Upper lobe of left lung (tissue), 6 donors: ENCODE measurements at regions not wholly inside any gene's neighbourhood (a gene's known extent, or its start where the extent isn't known, plus 50 kb on each side); places are given as distances from the start of the nearest gene placed in this dataset.
A peak's percentile ranks its signal among the peaks of the same experiment; 100 is the strongest.

Experiments
- ATAC-seq, 2 donors: fragments of 200-7000 bp; cut with Tn5 transposase; one replicate each; pipeline ENCODE4 v1.9.1; 2022; ENCODE audit warnings: mild to moderate bottlenecking in 2 of 2, moderate library complexity in 2 of 2; ENCODE audit not compliant: low FRiP score in 2 of 2
- DNase-seq, 2 donors: peaks; one replicate each; pipeline ENCODE4 v3.0.0-alpha.2; 2019 to 2020
- H3K27ac ChIP-seq, 4 donors: fragments of 200-600 bp; sonication (generic); one replicate each; pipeline ENCODE4 v1.5.1; 2016 to 2019
- H3K27me3 ChIP-seq, 4 donors: fragments of 200-600 bp; sonication (generic); one replicate each; pipeline ENCODE4 v1.5.1; 2017 to 2019
- H3K36me3 ChIP-seq, 4 donors: fragments of 200-600 bp; sonication (generic); one replicate each; pipeline ENCODE4 v1.5.1; 2016 to 2019
- H3K4me1 ChIP-seq, 4 donors: fragments of 200-600 bp; sonication (generic); one replicate each; pipeline ENCODE4 v1.5.1; 2018 to 2019
- H3K4me3 ChIP-seq, 4 donors: fragments of 200-600 bp; sonication (generic); one replicate each; pipeline ENCODE4 v1.5.1; 2017 to 2019; ENCODE audit warnings: mild to moderate bottlenecking in 2 of 4, moderate library complexity in 1 of 4
- H3K9me3 ChIP-seq, 4 donors: fragments of 200-600 bp; sonication (generic); one replicate each; pipeline ENCODE4 v1.5.1; 2018 to 2019
- CTCF ChIP-seq, 6 experiments: fragments of 450-650 bp in 4 of 6; fragments of 200-600 bp in 2 of 6; sonication (generic) in 2 of 6; IDR thresholded peaks; one replicate each; pipeline ENCODE4 v1.5.1; 2016 to 2019; ENCODE audit warnings: antibody characterized with exemption in 6 of 6
- EP300 ChIP-seq, 4 donors: sonication (generic); formaldehyde crosslinking; IDR thresholded peaks; one replicate each; pipeline ENCODE4 v1.5.1; 2017; ENCODE audit warnings: antibody characterized with exemption in 4 of 4, control low read depth in 2 of 4
- POLR2A ChIP-seq, 4 donors: fragments of 450-650 bp; IDR thresholded peaks; one replicate each; pipeline ENCODE4 v1.5.1; 2016 to 2017; ENCODE audit warnings: antibody characterized with exemption in 4 of 4, mild to moderate bottlenecking in 2 of 4
- POLR2AphosphoS5 ChIP-seq, 2 donors: sonication (generic); formaldehyde crosslinking; IDR thresholded peaks; one replicate each; pipeline ENCODE4 v1.5.1; 2017; ENCODE audit warnings: antibody characterized with exemption in 2 of 2
- WGBS, 2 donors: methylation state at CpG; one replicate each; pipeline ENCODE4 v1.1.5; 2017 to 2018; 5-methylcytosine and 5-hydroxymethylcytosine counted together
- donor health status: DM: no; HTN: no; CAD: no; lungs with moderate emphysema.
- donor health status: DM: no; HTN: yes; CAD: no; lungs with severe emphysema.

DNA sequence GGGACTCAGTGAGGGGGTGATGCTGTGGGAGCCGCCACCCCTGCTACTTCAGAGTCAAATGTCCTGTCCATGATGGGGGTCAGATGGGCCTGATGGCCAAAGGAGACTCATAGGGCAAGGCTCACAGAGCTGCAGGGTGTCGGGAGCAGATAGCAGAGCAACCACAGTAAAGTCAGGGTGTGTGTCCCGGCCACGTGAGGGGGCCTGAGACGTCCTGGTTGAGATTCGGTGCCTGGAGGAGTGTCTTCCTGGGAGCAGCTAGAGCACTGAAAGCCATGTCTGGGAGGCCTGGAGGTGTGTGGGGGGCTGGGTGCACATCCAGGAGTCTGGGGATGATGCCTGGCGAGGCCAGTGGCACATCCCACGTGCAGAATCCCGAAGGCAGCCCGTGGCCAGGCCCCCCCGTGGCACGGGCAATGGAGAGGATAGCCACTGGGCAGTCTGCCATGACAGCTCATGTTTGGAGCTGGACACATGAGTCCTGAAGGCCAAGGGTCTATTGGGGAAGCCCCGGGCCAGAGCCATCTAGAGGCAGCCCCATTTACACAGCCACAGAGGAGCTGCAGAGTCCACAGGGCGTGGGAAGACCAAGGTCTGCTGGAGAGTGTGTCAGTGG, 308.0 kb upstream of the SFSWAP start:
- Histone ChIP-seq H3K27ac (no peak overlapping the region), H3K36me3 (no peaks in the 10 kb centered on the region), H3K4me1 (no peaks in the 10 kb centered on the region), H3K4me3 (no peak overlapping the region), H3K27me3 (no peaks in the 10 kb centered on the region), H3K9me3 (peaks cover 0 to 8% (median 3%) of the 10 kb centered on the region in 4 donors)
- ATAC-seq = peak in 1 of 2 donors; percentile 2
- DNase-seq = peak in 1 of 2 donors; percentile 57
- TF ChIP-seq EP300 (IDR thresholded peaks at IDR 0.05) (no peak), POLR2AphosphoS5 (IDR thresholded peaks at IDR 0.05) (no peak), POLR2A (IDR thresholded peaks at IDR 0.05) (no peak), CTCF (IDR thresholded peaks at IDR 0.05) (no peak)
- WGBS, 2 donors = 79 to 84% methylated on average over 6 to 13 of the region's 14 CpGs

DNA sequence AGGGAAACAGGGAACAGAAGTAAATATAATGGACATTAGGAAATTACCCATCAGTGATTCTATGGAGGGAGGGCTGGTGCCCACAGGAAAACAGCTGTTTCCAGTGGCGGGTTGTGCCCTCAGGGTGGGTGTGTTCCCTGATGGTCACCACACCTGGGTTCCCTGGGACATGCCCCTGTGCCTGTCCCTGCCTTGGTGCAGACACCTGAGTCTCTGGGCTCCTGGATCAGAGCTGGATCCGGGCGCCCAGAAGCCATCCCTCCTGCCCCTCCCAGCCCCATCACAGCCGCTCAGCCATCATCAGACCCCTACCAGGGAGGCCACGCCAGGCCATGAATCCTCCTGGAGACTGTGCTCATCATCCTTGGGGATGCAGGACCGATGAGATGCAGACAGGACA, 307.2 kb upstream of the SFSWAP start:
- ATAC-seq = no peak
- Histone ChIP-seq H3K36me3 (no peaks in the 10 kb centered on the region), H3K4me1 (no peaks in the 10 kb centered on the region), H3K9me3 (no peaks in the 10 kb centered on the region), H3K27me3 (no peaks in the 10 kb centered on the region), H3K27ac (no peak overlapping the region), H3K4me3 (no peak overlapping the region)
- WGBS, 2 donors = 55 to 88% methylated on average over 1 to 6 of the region's 6 CpGs
- no peak for DNase-seq
- TF ChIP-seq POLR2A (IDR thresholded peaks at IDR 0.05) = no peak
- TF ChIP-seq EP300 (IDR thresholded peaks at IDR 0.05) = no peak
- TF ChIP-seq CTCF (IDR thresholded peaks at IDR 0.05) = no peak
- TF ChIP-seq POLR2AphosphoS5 (IDR thresholded peaks at IDR 0.05) = no peak

DNA sequence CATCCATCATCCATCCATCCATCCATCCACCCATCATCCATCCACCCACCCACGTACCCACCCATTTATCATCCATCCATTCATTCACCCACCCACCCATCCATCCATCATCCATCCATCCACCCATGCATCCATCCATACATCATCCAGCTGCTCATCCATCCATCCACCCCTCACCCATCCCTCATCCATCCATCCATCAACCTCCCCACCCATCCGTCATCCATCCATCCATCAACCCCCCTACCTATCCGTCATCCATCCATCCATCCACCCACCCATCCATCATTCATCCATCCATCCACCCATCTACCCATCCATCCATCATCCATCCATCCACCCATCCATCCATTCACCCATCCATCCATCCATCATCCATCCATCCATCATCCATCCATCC, 306.2 kb upstream of the SFSWAP start:
- Histone ChIP-seq H3K27me3 (no peaks in the 10 kb centered on the region), H3K27ac (no peak overlapping the region), H3K4me3 (no peak overlapping the region), H3K4me1 (no peaks in the 10 kb centered on the region), H3K9me3 (no peaks in the 10 kb centered on the region), H3K36me3 (no peaks in the 10 kb centered on the region)
- ATAC-seq (no peak), DNase-seq (no peak)
- WGBS, 2 donors = 90% methylated on average over 3 of the region's 3 CpGs
- TF ChIP-seq POLR2A (IDR thresholded peaks at IDR 0.05) (no peak), EP300 (IDR thresholded peaks at IDR 0.05) (no peak), CTCF (IDR thresholded peaks at IDR 0.05) (no peak), POLR2AphosphoS5 (IDR thresholded peaks at IDR 0.05) (no peak)

- ATAC-seq = no peak
- H3K27ac ChIP-seq = no peak overlapping the region
- TF ChIP-seq POLR2AphosphoS5 (IDR thresholded peaks at IDR 0.05) = no peak
- no peak for TF ChIP-seq CTCF (IDR thresholded peaks at IDR 0.05)
- no peak for TF ChIP-seq POLR2A (IDR thresholded peaks at IDR 0.05)
- no peak for TF ChIP-seq EP300 (IDR thresholded peaks at IDR 0.05)
These were observed 303.5 kb upstream of the SFSWAP start for GRCh38 chr12:131407221-131408035.

More at GRCh38 chr12:131407221-131408035, 303.5 kb upstream of the SFSWAP start:
- Histone ChIP-seq H3K4me3 (no peak overlapping the region), H3K27me3 (no peaks in the 10 kb centered on the region), H3K4me1 (no peaks in the 10 kb centered on the region), H3K36me3 (no peaks in the 10 kb centered on the region), H3K9me3 (no peaks in the 10 kb centered on the region)
- 44 to 57% methylated on average over 9 to 15 of the region's 15 CpGs for WGBS, 2 donors
- DNase-seq = no peak
